Psoas muscle (tissue), 7 donors: ENCODE measurements at regions not wholly inside any gene's neighbourhood (a gene's known extent, or its start where the extent isn't known, plus 50 kb on each side); places are given as distances from the start of the nearest gene placed in this dataset.

Experiments used
- ATAC-seq, 4 donors: fragments of 200-7000 bp; cut with Tn5 transposase; one replicate each; pipeline ENCODE4 v1.9.1; 2020; ENCODE audit warnings: moderate library complexity in 3 of 4, mild to moderate bottlenecking in 2 of 4
- DNase-seq, 2 donors: peaks; one replicate each; pipeline ENCODE4 v3.0.0-alpha.2; 2020
- H3K27ac ChIP-seq: fragments of 200-600 bp; one replicate; pipeline ENCODE4 v1.8.0; 2022
- H3K27me3 ChIP-seq, 3 donors: fragments of 200-600 bp in 1 of 3; one replicate each; pipeline versions ENCODE4 v1.6.1 to v1.8.0; 2013 to 2022; ENCODE audit warnings: low read length in 2 of 3, mild to moderate bottlenecking in 2 of 3, moderate library complexity in 1 of 3; ENCODE audit not compliant: insufficient read depth in 3 of 3
- H3K36me3 ChIP-seq, 2 donors: fragments of 200-600 bp in 1 of 2; one replicate each; pipeline versions ENCODE4 v1.6.1 to v1.8.0; 2013 to 2022; ENCODE audit warnings: low read depth in 1 of 2, mild to moderate bottlenecking in 1 of 2, moderate library complexity in 1 of 2; ENCODE audit not compliant: insufficient read depth in 1 of 2
- H3K4me1 ChIP-seq: fragments of 200-600 bp; one replicate; pipeline ENCODE4 v1.8.0; 2022
- H3K4me3 ChIP-seq: fragments of 200-600 bp; one replicate; pipeline ENCODE4 v1.8.0; 2022; ENCODE audit warnings: mild to moderate bottlenecking
- H3K9me3 ChIP-seq: fragments of 200-600 bp; one replicate; pipeline ENCODE4 v1.8.0; 2022
- CTCF ChIP-seq: fragments of 200-600 bp; IDR thresholded peaks from one replicate; pipeline ENCODE4 v1.8.0; 2022; ENCODE audit warnings: antibody characterized with exemption
- WGBS, 3 donors: extraction: QIAGEN DNeasy Blood & Tissue Kit; methylation state at CpG; one replicate each; pipeline versions ENCODE4 v1.1.6 to v1.1.7; 2013; 5-methylcytosine and 5-hydroxymethylcytosine counted together
- intact Hi-C, 2 donors: fragments of 100-400 bp; cut with DNase I; formaldehyde crosslinking; loops; one replicate each; pipeline versions ENCODE4 v1.11.0 to v1.14.2; 2022
- donor health status: healthy with polysubstance abuse.
- donor health status: DM: no; HTN: no; CAD: no; lungs with moderate emphysema.
- donor health status: Bipolar disorder and iron deficiency.
- donor health status: healthy.
- donor health status: DM: yes; HTN: yes; CAD: no.
- donor health status: DM: no; HTN: no; CAD: no.
- donor health status: DM: yes; HTN: yes; CAD: no.

GRCh38 chr11:130600616-130601015 is 152.2 kb downstream of the ADAMTS15 start:
- Histone ChIP-seq H3K4me3 (no peak overlapping the region), H3K27me3 (no peaks in the 10 kb centered on the region), H3K4me1 (no peaks in the 10 kb centered on the region), H3K36me3 (no peaks in the 10 kb centered on the region), H3K9me3 (no peaks in the 10 kb centered on the region), H3K27ac (no peak overlapping the region)
- no peak for ATAC-seq
- 58 to 69% (median 66%) methylated on average over 5 of the region's 5 CpGs for WGBS, 3 donors
- no peak for DNase-seq
- no peak for TF ChIP-seq CTCF
- intact Hi-C loops = loop anchor here in 1 of 2 donors (10.0 kb wide), 1 partner anchor 156 kb away; the partner anchor contains the start of gene ADAMTS15

GRCh38 chr11:130601141-130601540 is 152.7 kb downstream of the ADAMTS15 start:
- Histone ChIP-seq H3K9me3 (no peaks in the 10 kb centered on the region), H3K36me3 (no peaks in the 10 kb centered on the region), H3K4me3 (no peak overlapping the region), H3K27ac (no peak overlapping the region), H3K27me3 (no peaks in the 10 kb centered on the region), H3K4me1 (no peaks in the 10 kb centered on the region)
- peak in 3 of 4 donors; percentile 56 to 84 (median 73) for ATAC-seq
- TF ChIP-seq CTCF = no peak
- 27 to 39% (median 39%) methylated on average over 8 of the region's 8 CpGs for WGBS, 3 donors
- intact Hi-C loops = loop anchor here in 1 of 2 donors (10.0 kb wide), 1 partner anchor 156 kb away; the partner anchor contains the start of gene ADAMTS15
- DNase-seq = peak; percentile 66 to 89

- no peaks in the 10 kb centered on the region for H3K36me3 ChIP-seq
- no peaks in the 10 kb centered on the region for H3K4me1 ChIP-seq
- TF ChIP-seq CTCF = no peak
- ATAC-seq = peak in 2 of 4 donors; percentile 17 to 33
- no peaks in the 10 kb centered on the region for H3K9me3 ChIP-seq
- WGBS, 3 donors = 47 to 58% (median 57%) methylated on average over 16 of the region's 16 CpGs
- DNase-seq = no peak
- H3K27ac ChIP-seq = no peak overlapping the region
- intact Hi-C loops = loop anchor here in 1 of 2 donors (10.0 kb wide), 1 partner anchor 157 kb away; the partner anchor contains the start of gene ADAMTS15
- H3K27me3 ChIP-seq = no peaks in the 10 kb centered on the region
- no peak overlapping the region for H3K4me3 ChIP-seq
These were observed 153.5 kb downstream of the ADAMTS15 start for GRCh38 chr11:130601764-130602460.

GRCh38 chr11:130602641-130603334 is 154.3 kb downstream of the ADAMTS15 start:
- 89 to 93% (median 90%) methylated on average over 12 of the region's 12 CpGs for WGBS, 3 donors
- Histone ChIP-seq H3K36me3 (no peaks in the 10 kb centered on the region), H3K27ac (no peak overlapping the region), H3K4me1 (no peaks in the 10 kb centered on the region), H3K27me3 (no peaks in the 10 kb centered on the region), H3K9me3 (no peaks in the 10 kb centered on the region), H3K4me3 (no peak overlapping the region)
- no peak for TF ChIP-seq CTCF
- DNase-seq (no peak), ATAC-seq (no peak)
- intact Hi-C loops = loop anchor here in 1 of 2 donors (10.0 kb wide), 1 partner anchor 158 kb away; the partner anchor contains the start of gene ADAMTS15
